HepG2 (cell line): ENCODE measurements at regions not wholly inside any gene's neighbourhood (a gene's known extent, or its start where the extent isn't known, plus 50 kb on each side); places are given as distances from the start of the nearest gene placed in this dataset.

Experiments
- ATAC-seq: fragments of 200-7000 bp; cut with Tn5 transposase; 3 replicates; pipeline ENCODE4 v1.9.1; 2020; ENCODE audit warnings: mild to moderate bottlenecking, moderate library complexity
- BruUV-seq: library from RNA; stranded (reverse); fragments of 400-500 nt; replicated peaks from 2 replicates; lab custom pipeline; 2021; lab: Mats Ljungman, UMichigan
- CTCF ChIA-PET: fragments of 300-600 bp; formaldehyde crosslinking; extraction: SDS; loops from one replicate; lab custom pipeline; 2021; ENCODE audit warnings: low total read pairs, inconsistent platforms, low intra/inter-chr PET ratio; lab: Yijun Ruan, JAX
- POLR2A ChIA-PET: fragments of 350-600 bp; sonication (Branson Sonifier 250); formaldehyde crosslinking; loops from one replicate; lab custom pipeline; 2020; ENCODE audit warnings: antibody characterized with exemption, inconsistent platforms; lab: Yijun Ruan, JAX
- DNase-seq: peaks from one replicate; pipeline ENCODE4 v3.0.0-alpha.2; 2015; ENCODE audit warnings: low spot score
- FAIRE-seq: peaks from 3 replicates; lab custom pipeline; 2011; peaks lifted over from hg19 to GRCh38; lab: Jason Lieb, UNC
- H2AFZ ChIP-seq: one replicate; pipeline ENCODE4 v1.6.1; 2011; ENCODE audit warnings: low read length, inconsistent platforms
- H3K27ac ChIP-seq: fragments of 300-600 bp; 3 replicates; pipeline ENCODE4 v1.8.0; 2011; ENCODE audit warnings: mixed run types, mild to moderate bottlenecking, mixed read lengths, low read length, inconsistent platforms; ENCODE audit not compliant: insufficient read depth; ENCODE audit errors: extremely low read length
- H3K27me3 ChIP-seq, 2 experiments: fragments of 200-600 bp in 1 of 2; 2 replicates in 1 of 2; 3 replicates in 1 of 2; pipeline versions ENCODE4 v1.6.0 to v1.8.0; 2011; ENCODE audit warnings: low read length in 2 of 2, mild to moderate bottlenecking in 2 of 2, moderate library complexity in 2 of 2, inconsistent platforms in 1 of 2; ENCODE audit not compliant: insufficient read depth in 2 of 2, control insufficient read depth in 1 of 2
- H3K36me3 ChIP-seq, 2 experiments: fragments of 200-600 bp in 1 of 2; replicated peaks in 1 of 2; 2 replicates in 1 of 2; 3 replicates in 1 of 2; pipeline versions ENCODE4 v1.5.1 to v1.8.0; 2011; ENCODE audit warnings: low read length in 2 of 2, inconsistent platforms in 1 of 2; ENCODE audit not compliant: insufficient read depth in 2 of 2, control insufficient read depth in 1 of 2
- H3K4me1 ChIP-seq: 2 replicates; pipeline ENCODE4 v1.5.1; 2012; ENCODE audit warnings: low read length, inconsistent platforms; ENCODE audit not compliant: insufficient read depth
- H3K4me2 ChIP-seq: 2 replicates; pipeline ENCODE4 v1.6.0; 2011; ENCODE audit warnings: low read depth, low read length, inconsistent platforms
- H3K4me3 ChIP-seq, 3 experiments: fragments of 200-600 bp in 1 of 3; sonication (generic), shearing (Covaris generic) in 1 of 3; replicated peaks in 1 of 3; 2 replicates each; pipeline ENCODE4 v1.5.1; 2011 to 2016; ENCODE audit warnings: low read length in 3 of 3, inconsistent platforms in 2 of 3, low read depth in 2 of 3, mild to moderate bottlenecking in 2 of 3, control low read depth in 1 of 3, mixed read lengths in 1 of 3; ENCODE audit not compliant: insufficient read depth in 1 of 3
- H3K79me2 ChIP-seq: one replicate; pipeline ENCODE4 v1.6.1; 2011; ENCODE audit warnings: low read length, inconsistent platforms; ENCODE audit not compliant: insufficient read depth
- H3K9ac ChIP-seq: 2 replicates; pipeline ENCODE4 v1.6.0; 2011; ENCODE audit warnings: mild to moderate bottlenecking, low read depth, low read length, inconsistent platforms; ENCODE audit not compliant: insufficient read depth
- H3K9me3 ChIP-seq: 2 replicates; pipeline ENCODE4 v1.5.1; 2012; ENCODE audit warnings: mild to moderate bottlenecking, low read length
- H4K20me1 ChIP-seq: 2 replicates; pipeline ENCODE4 v1.6.0; 2011; ENCODE audit warnings: inconsistent platforms, mild to moderate bottlenecking, low read length, moderate library complexity; ENCODE audit not compliant: insufficient read depth
- ATF5 ChIP-seq: sonication (generic); formaldehyde crosslinking; IDR thresholded peaks from 2 replicates; pipeline ENCODE4 v1.4.0; 2020; ENCODE audit warnings: mild to moderate bottlenecking, low read depth, missing genetic modification reagents
- GABPA ChIP-seq, 2 experiments: IDR thresholded peaks; 2 replicates each; pipeline ENCODE4 v1.6.1; 2011 to 2016; ENCODE audit warnings: low read depth in 2 of 2, low read length in 1 of 2, missing biosample characterization in 1 of 2, missing genetic modification characterization in 1 of 2
- JUNB ChIP-seq: sonication (generic); formaldehyde crosslinking; IDR thresholded peaks from 2 replicates; pipeline ENCODE4 v1.8.0; 2022; ENCODE audit warnings: missing genetic modification reagents, mild to moderate bottlenecking, borderline replicate concordance
- KMT2B ChIP-seq: IDR thresholded peaks from 2 replicates; pipeline ENCODE4 v1.6.1; 2016; ENCODE audit warnings: missing genetic modification reagents, missing compliant biosample characterization
- MAFF ChIP-seq: IDR thresholded peaks from 2 replicates; pipeline ENCODE4 v1.6.1; 2011; ENCODE audit warnings: low read depth, low read length, improper control_type of control experiment
- MIER3 ChIP-seq: IDR thresholded peaks from 2 replicates; pipeline ENCODE4 v1.6.1; 2016; ENCODE audit warnings: missing compliant biosample characterization, borderline replicate concordance
- MTF2 ChIP-seq: sonication (generic); formaldehyde crosslinking; IDR thresholded peaks from 2 replicates; pipeline ENCODE4 v1.5.0; 2020; ENCODE audit warnings: missing genetic modification reagents, borderline replicate concordance
- RBM22 ChIP-seq: fragments of 200-400 bp; formaldehyde crosslinking; optimal IDR thresholded peaks from 2 replicates; pipeline ENCODE3; 2017; ENCODE audit warnings: mild to moderate bottlenecking, low read length, moderate library complexity
- SNAI1 ChIP-seq: sonication (generic); formaldehyde crosslinking; IDR thresholded peaks from 2 replicates; pipeline ENCODE4 v1.5.0; 2020; ENCODE audit warnings: mild to moderate bottlenecking, missing genetic modification reagents, borderline replicate concordance
- TCF12 ChIP-seq, 2 experiments: fragments of 450-650 bp in 1 of 2; sonication (generic) in 1 of 2; formaldehyde crosslinking in 1 of 2; IDR thresholded peaks; 2 replicates each; pipeline versions ENCODE4 v1.6.1 to v1.8.0; 2017 to 2022; ENCODE audit warnings: antibody characterized with exemption in 1 of 2, mild to moderate bottlenecking in 1 of 2, missing genetic modification reagents in 1 of 2, moderate library complexity in 1 of 2
- YY1 ChIP-seq: IDR thresholded peaks from 2 replicates; pipeline ENCODE4 v1.6.1; 2011; ENCODE audit warnings: low read length, low read depth, moderate library complexity, mild to moderate bottlenecking; ENCODE audit not compliant: insufficient read depth, insufficient replicate concordance
- ZC3H4 ChIP-seq: sonication (generic); formaldehyde crosslinking; IDR thresholded peaks from 2 replicates; pipeline ENCODE4 v1.4.0; 2020; ENCODE audit warnings: missing genetic modification reagents, borderline replicate concordance
- ZFX ChIP-seq: sonication (generic); formaldehyde crosslinking; IDR thresholded peaks from 2 replicates; pipeline ENCODE4 v1.4.0; 2020; ENCODE audit warnings: mild to moderate bottlenecking, low read depth, missing genetic modification reagents, moderate library complexity
- ZNF124 ChIP-seq: sonication (generic); formaldehyde crosslinking; IDR thresholded peaks from 2 replicates; pipeline ENCODE4 v1.4.0; 2020; ENCODE audit warnings: missing genetic modification reagents
- ZNF180 ChIP-seq: sonication (generic); formaldehyde crosslinking; IDR thresholded peaks from 2 replicates; pipeline ENCODE4 v1.4.0; 2020; ENCODE audit warnings: low read depth, missing genetic modification reagents, borderline replicate concordance
- ZNF329 ChIP-seq: sonication (generic); formaldehyde crosslinking; IDR thresholded peaks from 2 replicates; pipeline ENCODE4 v1.9.0; 2021; ENCODE audit warnings: low read depth, mild to moderate bottlenecking, missing genetic modification reagents
- ZNF33A ChIP-seq: sonication (generic); formaldehyde crosslinking; IDR thresholded peaks from 2 replicates; pipeline ENCODE4 v1.5.1; 2020; ENCODE audit warnings: missing genetic modification reagents, mild to moderate bottlenecking, moderate library complexity, borderline replicate concordance
- ZNF841 ChIP-seq: sonication (generic); formaldehyde crosslinking; IDR thresholded peaks from 2 replicates; pipeline ENCODE4 v1.8.1; 2023; ENCODE audit warnings: missing genetic modification reagents, borderline replicate concordance
- WGBS: methylation state at CpG from one replicate; pipeline ENCODE4 v1.1.6; 2017; ENCODE audit warnings: low lambda C conversion rate; 5-methylcytosine and 5-hydroxymethylcytosine counted together
- in situ Hi-C: cut with HindIII; loops from 2 replicates; pipeline ENCODE4 v1.10.0; 2017; ENCODE audit warnings: low pct_unique_long_range_greater_than_20kb; ENCODE audit not compliant: extremely low pct_ligation_motif_present
- intact Hi-C: fragments of 100-400 bp; cut with micrococcal nuclease; formaldehyde crosslinking; loops from one replicate; pipeline ENCODE4 v1.10.0; 2022; ENCODE audit not compliant: unreplicated experiment
- TF ChIP-seq, protein P1 (sequence below): sonication (generic); formaldehyde crosslinking; IDR thresholded peaks from 2 replicates; pipeline ENCODE4 v1.4.0; 2020; ENCODE audit warnings: mild to moderate bottlenecking, missing genetic modification reagents, borderline replicate concordance
- TF ChIP-seq, protein P2 (sequence below): sonication (generic); formaldehyde crosslinking; IDR thresholded peaks from 2 replicates; pipeline ENCODE4 v1.5.0; 2020; ENCODE audit warnings: mild to moderate bottlenecking, missing genetic modification reagents

- DNase-seq (no peak), ATAC-seq (no peak), FAIRE-seq (no peak)
- ChIA-PET CTCF (no interaction called here), POLR2A (no interaction called here)
- Histone ChIP-seq H3K36me3 (no peaks in the 10 kb centered on the region), H3K4me3 (no peak overlapping the region), H3K79me2 (no peaks in the 10 kb centered on the region), H3K4me2 (no peak overlapping the region), H3K9me3 (no peaks in the 10 kb centered on the region), H3K27ac (no peak overlapping the region), H3K4me1 (no peaks in the 10 kb centered on the region), H3K9ac (no peak overlapping the region), H3K27me3 (no peaks in the 10 kb centered on the region), H4K20me1 (no peaks in the 10 kb centered on the region), H2AFZ (no peak overlapping the region)
- WGBS: 84% methylated on average over 3 of the region's 3 CpGs
- in situ Hi-C loops: no loop called here
- TF ChIP-seq YY1 (no peak), ZNF329 (CRISPR knock-in tag) (no peak), MTF2 (CRISPR knock-in tag) (no peak), SNAI1 (CRISPR knock-in tag) (no peak), TCF12 (IDR thresholded peaks at IDR 0.05) (no peak), TCF12 (CRISPR knock-in tag; IDR thresholded peaks at IDR 0.05) (no peak), KMT2B (CRISPR knock-in tag) (no peak), ZNF33A (CRISPR knock-in tag) (no peak), ZFX (CRISPR knock-in tag) (no peak), JUNB (no peak), RBM22 (no peak), ATF5 (CRISPR knock-in tag) (no peak), MIER3 (CRISPR knock-in tag) (no peak), MAFF (no peak), ZNF124 (CRISPR knock-in tag) (no peak), GABPA (IDR thresholded peaks at IDR 0.05; ENCODE audit: low read depth, low read length) (no peak), GABPA (CRISPR knock-in tag; IDR thresholded peaks at IDR 0.05; ENCODE audit: low read depth) (no peak), ZNF180 (CRISPR knock-in tag) (no peak), ZNF841 (CRISPR knock-in tag) (no peak), ZC3H4 (CRISPR knock-in tag) (no peak)
- TF ChIP-seq, protein P1, sequence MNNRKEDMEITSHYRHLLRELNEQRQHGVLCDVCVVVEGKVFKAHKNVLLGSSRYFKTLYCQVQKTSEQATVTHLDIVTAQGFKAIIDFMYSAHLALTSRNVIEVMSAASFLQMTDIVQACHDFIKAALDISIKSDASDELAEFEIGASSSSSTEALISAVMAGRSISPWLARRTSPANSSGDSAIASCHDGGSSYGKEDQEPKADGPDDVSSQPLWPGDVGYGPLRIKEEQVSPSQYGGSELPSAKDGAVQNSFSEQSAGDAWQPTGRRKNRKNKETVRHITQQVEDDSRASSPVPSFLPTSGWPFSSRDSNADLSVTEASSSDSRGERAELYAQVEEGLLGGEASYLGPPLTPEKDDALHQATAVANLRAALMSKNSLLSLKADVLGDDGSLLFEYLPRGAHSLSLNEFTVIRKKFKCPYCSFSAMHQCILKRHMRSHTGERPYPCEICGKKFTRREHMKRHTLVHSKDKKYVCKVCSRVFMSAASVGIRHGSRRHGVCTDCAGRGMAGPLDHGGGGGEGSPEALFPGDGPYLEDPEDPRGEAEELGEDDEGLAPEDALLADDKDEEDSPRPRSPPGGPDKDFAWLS (CRISPR knock-in tag): no peak
- TF ChIP-seq, protein P2, sequence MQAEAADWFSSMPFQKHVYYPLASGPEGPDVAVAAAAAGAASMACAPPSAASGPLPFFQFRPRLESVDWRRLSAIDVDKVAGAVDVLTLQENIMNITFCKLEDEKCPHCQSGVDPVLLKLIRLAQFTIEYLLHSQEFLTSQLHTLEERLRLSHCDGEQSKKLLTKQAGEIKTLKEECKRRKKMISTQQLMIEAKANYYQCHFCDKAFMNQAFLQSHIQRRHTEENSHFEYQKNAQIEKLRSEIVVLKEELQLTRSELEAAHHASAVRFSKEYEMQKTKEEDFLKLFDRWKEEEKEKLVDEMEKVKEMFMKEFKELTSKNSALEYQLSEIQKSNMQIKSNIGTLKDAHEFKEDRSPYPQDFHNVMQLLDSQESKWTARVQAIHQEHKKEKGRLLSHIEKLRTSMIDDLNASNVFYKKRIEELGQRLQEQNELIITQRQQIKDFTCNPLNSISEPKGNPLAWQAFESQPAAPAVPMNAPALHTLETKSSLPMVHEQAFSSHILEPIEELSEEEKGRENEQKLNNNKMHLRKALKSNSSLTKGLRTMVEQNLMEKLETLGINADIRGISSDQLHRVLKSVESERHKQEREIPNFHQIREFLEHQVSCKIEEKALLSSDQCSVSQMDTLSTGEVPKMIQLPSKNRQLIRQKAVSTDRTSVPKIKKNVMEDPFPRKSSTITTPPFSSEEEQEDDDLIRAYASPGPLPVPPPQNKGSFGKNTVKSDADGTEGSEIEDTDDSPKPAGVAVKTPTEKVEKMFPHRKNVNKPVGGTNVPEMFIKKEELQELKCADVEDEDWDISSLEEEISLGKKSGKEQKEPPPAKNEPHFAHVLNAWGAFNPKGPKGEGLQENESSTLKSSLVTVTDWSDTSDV (CRISPR knock-in tag): no peak
- intact Hi-C loops: no loop called here
- no TSS peak for BruUV-seq
Measured at GRCh38 chrX:16488959-16489358, 161.0 kb upstream of the S100G start.
